ENCODE measurements at regions not wholly inside any gene's neighbourhood (a gene's known extent, or its start where the extent isn't known, plus 50 kb on each side); places are given as distances from the start of the nearest gene placed in this dataset.

DNA sequence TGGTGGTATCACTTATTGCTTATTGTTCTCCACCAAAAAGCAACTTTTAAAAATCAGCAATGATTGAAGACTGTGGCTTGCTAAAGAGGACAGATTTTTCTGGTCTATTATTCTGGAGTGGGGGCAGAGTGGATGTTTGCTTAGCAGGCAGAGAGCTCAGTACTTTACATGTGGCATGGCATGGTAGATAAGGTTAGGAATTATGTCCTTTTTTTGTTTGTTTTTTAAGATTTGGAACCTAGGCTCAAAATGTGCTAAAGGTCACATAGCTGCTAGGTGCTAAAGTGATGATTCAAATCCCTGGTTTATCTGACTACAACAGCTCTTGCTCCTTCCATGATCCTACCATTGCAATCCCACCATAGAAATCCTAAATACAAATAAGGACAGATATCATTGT, 331.0 kb upstream of the ADAMTS9 start:
- TF ChIP-seq, protein P1, sequence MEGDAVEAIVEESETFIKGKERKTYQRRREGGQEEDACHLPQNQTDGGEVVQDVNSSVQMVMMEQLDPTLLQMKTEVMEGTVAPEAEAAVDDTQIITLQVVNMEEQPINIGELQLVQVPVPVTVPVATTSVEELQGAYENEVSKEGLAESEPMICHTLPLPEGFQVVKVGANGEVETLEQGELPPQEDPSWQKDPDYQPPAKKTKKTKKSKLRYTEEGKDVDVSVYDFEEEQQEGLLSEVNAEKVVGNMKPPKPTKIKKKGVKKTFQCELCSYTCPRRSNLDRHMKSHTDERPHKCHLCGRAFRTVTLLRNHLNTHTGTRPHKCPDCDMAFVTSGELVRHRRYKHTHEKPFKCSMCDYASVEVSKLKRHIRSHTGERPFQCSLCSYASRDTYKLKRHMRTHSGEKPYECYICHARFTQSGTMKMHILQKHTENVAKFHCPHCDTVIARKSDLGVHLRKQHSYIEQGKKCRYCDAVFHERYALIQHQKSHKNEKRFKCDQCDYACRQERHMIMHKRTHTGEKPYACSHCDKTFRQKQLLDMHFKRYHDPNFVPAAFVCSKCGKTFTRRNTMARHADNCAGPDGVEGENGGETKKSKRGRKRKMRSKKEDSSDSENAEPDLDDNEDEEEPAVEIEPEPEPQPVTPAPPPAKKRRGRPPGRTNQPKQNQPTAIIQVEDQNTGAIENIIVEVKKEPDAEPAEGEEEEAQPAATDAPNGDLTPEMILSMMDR (IDR thresholded peaks at IDR 0.05): no peak
- no peak for TF ChIP-seq POLR2A (IDR thresholded peaks at IDR 0.05)
